Thyroid gland (tissue), 4 donors: ENCODE measurements at regions not wholly inside any gene's neighbourhood (a gene's known extent, or its start where the extent isn't known, plus 50 kb on each side); places are given as distances from the start of the nearest gene placed in this dataset.

Source experiments
- CTCF ChIP-seq, 6 experiments: fragments of 200-600 bp in 3 of 6; fragments of 450-650 bp in 3 of 6; sonication (generic) in 3 of 6; IDR thresholded peaks; one replicate each; pipeline ENCODE4 v1.5.1; 2016 to 2019; ENCODE audit warnings: antibody characterized with exemption in 6 of 6, mild to moderate bottlenecking in 2 of 6, inconsistent platforms in 1 of 6, moderate library complexity in 1 of 6
- POLR2A ChIP-seq, 2 donors: fragments of 450-650 bp; IDR thresholded peaks; one replicate each; pipeline ENCODE4 v1.6.1; 2017; ENCODE audit warnings: antibody characterized with exemption in 2 of 2, mild to moderate bottlenecking in 2 of 2, moderate library complexity in 1 of 2

- TF ChIP-seq CTCF (IDR thresholded peaks at IDR 0.05) = no peak
- TF ChIP-seq POLR2A (IDR thresholded peaks at IDR 0.05) = no peak
Measured at GRCh38 chr12:93163260-93164036, 214.3 kb upstream of the NUDT4 start.
